Activated CD4-positive, alpha-beta T cell treated with anti-CD3 and anti-CD28 coated beads for 36 hours (primary cell): ENCODE measurements at regions not wholly inside any gene's neighbourhood (a gene's known extent, or its start where the extent isn't known, plus 50 kb on each side); places are given as distances from the start of the nearest gene placed in this dataset.
"Not testable (repeated sequence)": the region's sequence is repeated elsewhere in the genome, so short reads cannot be mapped to it uniquely, and the experiment has no call there.

Experiments used
- ATAC-seq: fragments of 200-7000 bp; cut with Tn5 transposase; one replicate; pipeline ENCODE4 v1.10.0; 2021; ENCODE audit warnings: mild to moderate bottlenecking, moderate library complexity
- CTCF ChIA-PET: fragments of 350-600 bp; sonication (Branson Sonifier 250); formaldehyde crosslinking; loops from one replicate; lab custom pipeline; 2021; ENCODE audit warnings: antibody characterized with exemption; lab: Charles Lee
- POLR2A ChIA-PET: fragments of 350-600 bp; sonication (Branson Sonifier 250); formaldehyde crosslinking; loops from one replicate; lab custom pipeline; 2021; ENCODE audit warnings: antibody characterized with exemption, inconsistent platforms; lab: Charles Lee
- DNase-seq: peaks from one replicate; pipeline ENCODE4 v3.0.0-alpha.2; 2020
- H3K27ac Mint-ChIP-seq: one replicate; pipeline ENCODE4 v1.8.0; 2021; ENCODE audit warnings: mixed read lengths
- H3K27me3 Mint-ChIP-seq: one replicate; pipeline ENCODE4 v1.8.0; 2021; ENCODE audit warnings: mixed read lengths
- H3K36me3 Mint-ChIP-seq: one replicate; pipeline ENCODE4 v1.8.0; 2021; ENCODE audit warnings: low read depth, mixed read lengths
- H3K4me1 Mint-ChIP-seq: one replicate; pipeline ENCODE4 v1.8.0; 2021; ENCODE audit warnings: mixed read lengths
- H3K4me3 Mint-ChIP-seq: one replicate; pipeline ENCODE4 v1.8.0; 2021; ENCODE audit warnings: mild to moderate bottlenecking, moderate library complexity, mixed read lengths
- H3K9me3 Mint-ChIP-seq: one replicate; pipeline ENCODE4 v1.8.0; 2021; ENCODE audit warnings: low read depth, mixed read lengths
- intact Hi-C, 2 experiments: fragments of 100-400 bp; cut with DNase I in 1 of 2; cut with micrococcal nuclease in 1 of 2; formaldehyde crosslinking; loops; one replicate each; pipeline versions ENCODE4 v1.14.2 to v1.15.1; 2022 to 2024; cut with DNase I, micrococcal nuclease

- Mint-ChIP-seq H3K27ac (no peak overlapping the region), H3K4me1 (peaks cover 22% of the 10 kb centered on the region), H3K4me3 (no peak overlapping the region), H3K36me3 (no peaks in the 10 kb centered on the region), H3K9me3 (no peaks in the 10 kb centered on the region), H3K27me3 (no peaks in the 10 kb centered on the region)
- DNase-seq (no peak), ATAC-seq (no peak)
- ChIA-PET CTCF (interaction anchor here (1.1 kb wide), 1 partner anchor 147 kb away, joined by 3 read pairs; no protein-coding TSS in a partner anchor), POLR2A (no interaction called here)
- intact Hi-C loops: loop anchor here in 1 of 2 experiments (5.0 kb wide), 1 partner anchor 41 kb away; no protein-coding TSS in a partner anchor
Measured at GRCh38 chr20:53792946-53793536, 199.4 kb upstream of the ZNF217 start.

- Mint-ChIP-seq H3K36me3 (no peaks in the 10 kb centered on the region), H3K9me3 (no peaks in the 10 kb centered on the region), H3K27ac (no peak overlapping the region), H3K4me3 (no peak overlapping the region), H3K27me3 (no peaks in the 10 kb centered on the region), H3K4me1 (peaks cover 28% of the 10 kb centered on the region)
- DNase-seq (no peak), ATAC-seq (peak; percentile 89)
- ChIA-PET POLR2A (interaction anchor here (0.6 kb wide), 1 partner anchor 1846 kb away, joined by 5 read pairs; no protein-coding TSS in a partner anchor), CTCF (interaction anchor here (0.6 to 1.2 kb wide), 3 partner anchors 16 to 770 kb away, joined by 3 to 4 read pairs (median 3); no protein-coding TSS in a partner anchor)
- intact Hi-C loops: loop anchor here in 1 of 2 experiments (5.0 kb wide), 1 partner anchor 38 kb away; no protein-coding TSS in a partner anchor
Measured at GRCh38 chr20:53789989-53790675, 196.5 kb upstream of the ZNF217 start.

GRCh38 chr20:53788253-53789022, 194.8 kb upstream of the ZNF217 start:
- Mint-ChIP-seq H3K36me3 (no peaks in the 10 kb centered on the region), H3K27me3 (no peaks in the 10 kb centered on the region), H3K27ac (no peak overlapping the region), H3K9me3 (no peaks in the 10 kb centered on the region), H3K4me3 (no peak overlapping the region), H3K4me1 (peaks cover 28% of the 10 kb centered on the region)
- intact Hi-C loops: no loop called here
- CTCF ChIA-PET: no interaction called here
- DNase-seq (no peak), ATAC-seq (no peak)
- POLR2A ChIA-PET: no interaction called here

- H3K27ac Mint-ChIP-seq, H3K9me3 Mint-ChIP-seq, ATAC-seq, H3K4me3 Mint-ChIP-seq, DNase-seq, intact Hi-C loops, H3K27me3 Mint-ChIP-seq, H3K36me3 Mint-ChIP-seq: not testable (repeated sequence)
- ChIA-PET POLR2A (interaction anchor here (0.6 kb wide), 1 partner anchor 129 kb away, joined by 4 read pairs; no protein-coding TSS in a partner anchor), CTCF (interaction anchor here (0.7 kb wide), 1 partner anchor 22 kb away, joined by 3 read pairs; no protein-coding TSS in a partner anchor)
- H3K4me1 Mint-ChIP-seq: peaks cover 28% of the 10 kb centered on the region
Measured at GRCh38 chr20:53787491-53787931, 193.9 kb upstream of the ZNF217 start.

- Mint-ChIP-seq H3K4me3 (no peak overlapping the region), H3K27ac (no peak overlapping the region), H3K9me3 (no peaks in the 10 kb centered on the region), H3K36me3 (no peaks in the 10 kb centered on the region), H3K27me3 (no peaks in the 10 kb centered on the region), H3K4me1 (peaks cover 28% of the 10 kb centered on the region)
- ChIA-PET POLR2A (interaction anchor here (0.6 to 0.7 kb wide), 3 partner anchors 130 to 874 kb away, joined by 4 to 6 read pairs (median 4); no protein-coding TSS in a partner anchor), CTCF (interaction anchor here (0.6 to 1.9 kb wide), 3 partner anchors 22 to 153 kb away, joined by 3 to 5 read pairs (median 3); no protein-coding TSS in a partner anchor)
- ATAC-seq (no peak), DNase-seq (no peak)
- intact Hi-C loops: no loop called here
Measured at GRCh38 chr20:53786445-53787267, 193.0 kb upstream of the ZNF217 start.

GRCh38 chr20:53786071-53786444, 192.4 kb upstream of the ZNF217 start:
- Mint-ChIP-seq H3K4me3 (no peak overlapping the region), H3K27me3 (no peaks in the 10 kb centered on the region), H3K27ac (no peak overlapping the region), H3K9me3 (no peaks in the 10 kb centered on the region), H3K36me3 (no peaks in the 10 kb centered on the region), H3K4me1 (peaks cover 27% of the 10 kb centered on the region)
- intact Hi-C loops: no loop called here
- no peak for DNase-seq
- ChIA-PET POLR2A (interaction anchor here (0.7 kb wide), 1 partner anchor 376 kb away, joined by 6 read pairs; no protein-coding TSS in a partner anchor), CTCF (interaction anchor here (1.9 kb wide), 1 partner anchor 154 kb away, joined by 5 read pairs; no protein-coding TSS in a partner anchor)
- no peak for ATAC-seq

GRCh38 chr20:53785320-53785719, 191.7 kb upstream of the ZNF217 start:
- peaks cover 20% of the 10 kb centered on the region for H3K4me1 Mint-ChIP-seq
- H3K27ac Mint-ChIP-seq: no peak overlapping the region
- H3K4me3 Mint-ChIP-seq: no peak overlapping the region
- ATAC-seq (no peak), DNase-seq (no peak)
- POLR2A ChIA-PET: interaction anchor here (0.6 kb wide), 1 partner anchor 81 kb away, joined by 10 read pairs; no protein-coding TSS in a partner anchor
- no peaks in the 10 kb centered on the region for H3K9me3 Mint-ChIP-seq
- no peaks in the 10 kb centered on the region for H3K36me3 Mint-ChIP-seq
- CTCF ChIA-PET: interaction anchor here (1.9 kb wide), 1 partner anchor 155 kb away, joined by 5 read pairs; no protein-coding TSS in a partner anchor
- intact Hi-C loops: no loop called here
- no peaks in the 10 kb centered on the region for H3K27me3 Mint-ChIP-seq

- POLR2A ChIA-PET: no interaction called here
- CTCF ChIA-PET: interaction anchor here (0.7 to 1.0 kb wide), 2 partner anchors 30 to 38 kb away, joined by 3 to 5 read pairs; no protein-coding TSS in a partner anchor
- DNase-seq (no peak), ATAC-seq (no peak)
- no peak overlapping the region for H3K4me3 Mint-ChIP-seq
- no peaks in the 10 kb centered on the region for H3K9me3 Mint-ChIP-seq
- H3K4me1 Mint-ChIP-seq: peaks cover 6% of the 10 kb centered on the region
- H3K27me3 Mint-ChIP-seq: no peaks in the 10 kb centered on the region
- no peaks in the 10 kb centered on the region for H3K36me3 Mint-ChIP-seq
- intact Hi-C loops: no loop called here
- H3K27ac Mint-ChIP-seq: no peak overlapping the region
Measured at GRCh38 chr20:53783768-53784167, 190.1 kb upstream of the ZNF217 start.

- Mint-ChIP-seq H3K27me3 (no peaks in the 10 kb centered on the region), H3K27ac (no peak overlapping the region), H3K4me3 (no peak overlapping the region), H3K9me3 (no peaks in the 10 kb centered on the region), H3K4me1 (peaks cover 6% of the 10 kb centered on the region), H3K36me3 (no peaks in the 10 kb centered on the region)
- DNase-seq (no peak), ATAC-seq (no peak)
- ChIA-PET CTCF (interaction anchor here (1.0 kb wide), 1 partner anchor 37 kb away, joined by 5 read pairs; no protein-coding TSS in a partner anchor), POLR2A (no interaction called here)
- intact Hi-C loops: no loop called here
Measured at GRCh38 chr20:53782612-53783246, 189.1 kb upstream of the ZNF217 start.

- intact Hi-C loops: no loop called here
- ChIA-PET POLR2A (no interaction called here), CTCF (interaction anchor here (0.6 to 1.2 kb wide), 4 partner anchors 14 to 629 kb away, joined by 3 to 4 read pairs (median 4); no protein-coding TSS in a partner anchor)
- H3K4me1 Mint-ChIP-seq: no peaks in the 10 kb centered on the region
- H3K9me3 Mint-ChIP-seq: no peaks in the 10 kb centered on the region
- DNase-seq (no peak), ATAC-seq (no peak)
- H3K36me3 Mint-ChIP-seq: no peaks in the 10 kb centered on the region
- H3K4me3 Mint-ChIP-seq: no peak overlapping the region
- H3K27me3 Mint-ChIP-seq: no peaks in the 10 kb centered on the region
- no peak overlapping the region for H3K27ac Mint-ChIP-seq
Measured at GRCh38 chr20:53779822-53780221, 186.2 kb upstream of the ZNF217 start.
